Fibroblast of the conjunctiva (primary cell): ENCODE measurements at regions not wholly inside any gene's neighbourhood (a gene's known extent, or its start where the extent isn't known, plus 50 kb on each side); places are given as distances from the start of the nearest gene placed in this dataset.

Experiments
- DNase-seq: peaks from one replicate; pipeline ENCODE4 v3.0.0-alpha.2; 2010; ENCODE audit warnings: low read depth

DNA sequence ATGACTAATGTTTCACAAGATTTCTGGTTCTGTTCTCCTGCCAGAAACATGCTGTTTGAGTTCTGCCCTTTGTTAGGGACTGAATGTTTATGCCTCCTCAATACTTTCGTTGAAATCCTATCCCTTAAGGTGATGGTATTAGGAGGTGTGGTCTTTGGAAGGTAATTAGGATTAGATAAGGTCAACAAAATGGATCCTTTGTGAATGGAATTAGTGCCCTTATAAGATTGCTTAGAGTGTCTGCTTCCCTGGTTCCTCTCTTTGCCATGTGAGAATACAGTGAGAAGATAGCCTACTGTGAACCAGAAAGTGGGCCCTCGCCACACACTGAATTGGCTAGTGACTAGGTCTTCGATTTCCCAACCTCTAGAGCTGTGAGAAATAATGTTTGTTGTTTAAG lies 621.4 kb upstream of the ALCAM start:
- DNase-seq, result no peak

- no peak for DNase-seq
These were observed 620.7 kb upstream of the ALCAM start for GRCh38 chr3:104746056-104746455.

- DNase-seq, result no peak
These were observed 616.1 kb upstream of the ALCAM start for GRCh38 chr3:104750581-104750980.

GRCh38 chr3:104755791-104756190 lies 610.9 kb upstream of the ALCAM start:
- no peak for DNase-seq

DNA sequence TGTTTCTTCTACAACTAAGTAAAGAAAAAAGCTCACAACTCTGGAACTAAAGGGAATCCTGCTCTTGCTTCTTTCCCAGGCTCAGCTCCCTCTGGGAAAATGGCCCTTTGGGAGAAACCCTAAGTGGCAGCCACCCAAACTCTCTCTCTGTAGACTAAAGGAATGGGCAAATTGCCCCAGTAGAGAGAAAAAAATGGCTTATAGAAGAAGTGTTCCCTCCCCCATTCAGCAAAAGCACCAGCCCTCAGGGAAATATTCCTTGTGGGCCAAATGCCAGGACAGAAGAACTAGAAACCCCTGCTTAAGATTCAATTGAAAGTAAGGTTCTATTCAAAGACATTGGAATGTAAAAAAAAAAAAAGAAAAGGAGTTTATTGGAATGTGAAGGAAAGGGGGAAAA lies 603.7 kb upstream of the ALCAM start:
- DNase-seq, result no peak

- no peak for DNase-seq
These were observed 602.2 kb upstream of the ALCAM start for GRCh38 chr3:104764496-104764895.

GRCh38 chr3:104768886-104769285 lies 597.8 kb upstream of the ALCAM start:
- no peak for DNase-seq

GRCh38 chr3:104779324-104779723 lies 587.4 kb upstream of the ALCAM start:
- no peak for DNase-seq

DNA sequence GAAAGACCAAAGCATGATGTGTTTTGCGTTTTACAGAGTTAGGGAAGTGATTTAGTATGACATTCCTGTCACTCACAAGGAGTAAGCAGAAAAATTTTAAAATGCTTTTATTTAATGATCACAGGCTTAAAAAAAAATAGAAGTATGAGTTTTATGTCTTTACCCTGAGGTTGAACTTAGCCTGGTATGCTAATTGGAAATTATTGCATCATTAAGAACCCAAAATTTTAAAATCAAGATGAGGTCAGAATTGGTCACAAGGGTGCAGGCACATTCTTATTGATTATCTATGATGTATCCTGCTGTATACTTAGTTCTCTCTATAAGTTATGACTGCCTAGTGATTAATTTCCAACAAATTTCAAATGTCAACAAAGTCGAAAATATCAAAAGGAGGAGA lies 585.6 kb upstream of the ALCAM start:
- no peak for DNase-seq

DNA sequence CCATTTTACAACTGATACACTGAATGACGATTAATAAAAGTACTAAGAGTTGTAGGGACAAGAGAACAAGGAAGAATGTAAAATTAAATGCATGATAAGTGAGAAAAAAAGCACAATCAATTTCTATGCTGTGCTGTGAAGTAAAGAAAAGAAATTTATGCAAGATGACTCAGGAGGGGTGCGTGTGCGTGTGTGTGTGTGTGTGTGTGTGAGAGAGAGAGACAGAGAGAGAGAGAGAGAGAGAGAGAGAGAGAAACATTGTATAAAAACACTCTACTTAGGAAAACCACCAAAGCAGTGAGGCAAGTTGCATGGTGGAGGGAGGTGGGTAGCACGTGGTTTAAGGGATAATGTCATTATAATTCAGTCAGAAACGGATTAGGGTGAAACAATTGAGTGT lies 580.8 kb upstream of the ALCAM start:
- no peak for DNase-seq

DNA sequence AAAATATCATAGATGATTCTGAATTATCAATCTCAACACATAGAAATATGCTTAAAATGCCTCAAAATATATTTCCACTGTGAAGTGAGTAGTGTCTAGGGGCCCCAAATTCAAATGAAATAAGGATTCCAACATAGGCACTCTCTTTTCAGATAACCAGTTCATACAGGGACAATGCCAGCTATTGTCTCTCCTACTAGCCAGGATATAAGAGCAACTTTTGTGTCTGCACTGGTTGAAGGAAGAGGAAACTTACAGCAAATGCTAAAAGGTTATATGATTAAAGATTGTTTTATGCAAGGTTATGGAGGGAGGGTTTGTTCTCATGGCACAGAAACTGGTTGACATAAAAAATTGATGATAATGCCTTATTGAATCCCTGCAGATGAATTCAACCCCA lies 579.4 kb upstream of the ALCAM start:
- DNase-seq, result no peak

- DNase-seq, result no peak
These were observed 577.9 kb upstream of the ALCAM start for GRCh38 chr3:104788807-104789206.

DNA sequence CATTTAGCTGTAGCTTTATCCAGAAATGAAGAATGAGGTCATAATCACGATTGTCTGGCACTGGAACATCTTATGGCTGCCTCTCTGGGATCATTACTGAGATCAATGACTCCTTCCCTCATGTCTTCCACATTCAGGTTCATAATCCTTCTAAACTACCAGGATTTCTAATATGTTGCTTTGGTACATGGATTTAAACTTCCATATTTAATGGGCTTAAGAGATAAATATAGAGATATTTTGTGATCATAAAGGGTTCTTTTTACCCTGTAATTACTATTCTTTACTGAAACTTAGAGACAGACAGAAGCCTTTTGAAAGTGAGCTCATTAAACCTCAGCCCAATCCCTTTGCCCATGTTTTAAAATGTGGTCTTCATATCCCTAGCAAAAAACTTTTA lies 575.4 kb upstream of the ALCAM start:
- no peak for DNase-seq

DNA sequence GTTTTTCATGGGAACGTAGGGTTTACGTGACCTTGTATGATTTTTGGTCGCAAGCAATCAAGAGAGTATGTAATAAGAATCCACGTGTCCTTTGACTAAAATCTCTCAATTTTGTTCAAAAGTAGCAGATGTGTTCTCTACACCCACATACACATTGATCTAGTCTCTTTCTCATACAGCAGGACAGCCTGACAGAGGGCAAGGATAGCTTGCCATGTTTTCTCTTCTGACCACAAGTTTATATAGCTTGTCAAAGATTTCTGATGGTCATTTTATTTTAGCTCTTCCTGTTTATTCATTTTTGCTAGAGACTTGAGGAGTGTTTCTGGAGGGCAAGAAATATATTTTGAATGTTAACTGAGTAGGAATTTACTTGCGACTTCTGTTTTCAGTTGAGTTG lies 570.2 kb upstream of the ALCAM start:
- no peak for DNase-seq

- no peak for DNase-seq
These were observed 561.7 kb upstream of the ALCAM start for GRCh38 chr3:104805042-104805441.

DNA sequence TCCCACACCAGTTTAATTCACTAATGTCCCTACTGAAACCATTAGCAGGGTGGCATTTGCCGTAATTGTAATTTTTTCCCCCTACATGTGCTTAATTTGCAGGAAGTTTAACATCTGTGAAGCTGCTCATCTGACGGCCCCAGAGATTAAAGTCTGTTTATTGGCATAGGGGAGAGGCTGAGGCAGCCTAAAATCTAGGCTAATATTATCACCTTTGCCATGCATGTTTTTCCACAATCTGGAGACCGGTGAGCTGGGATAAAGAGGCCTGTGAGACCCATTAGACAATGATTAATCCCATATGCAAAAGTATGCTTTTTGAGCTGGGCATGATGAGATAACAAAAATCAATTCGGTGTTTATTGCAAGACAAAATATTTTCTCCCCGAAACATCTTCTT lies 561.2 kb upstream of the ALCAM start:
- no peak for DNase-seq

- no peak for DNase-seq
These were observed 555.8 kb upstream of the ALCAM start for GRCh38 chr3:104810896-104811295.

GRCh38 chr3:104816008-104816407 lies 550.7 kb upstream of the ALCAM start:
- no peak for DNase-seq

DNA sequence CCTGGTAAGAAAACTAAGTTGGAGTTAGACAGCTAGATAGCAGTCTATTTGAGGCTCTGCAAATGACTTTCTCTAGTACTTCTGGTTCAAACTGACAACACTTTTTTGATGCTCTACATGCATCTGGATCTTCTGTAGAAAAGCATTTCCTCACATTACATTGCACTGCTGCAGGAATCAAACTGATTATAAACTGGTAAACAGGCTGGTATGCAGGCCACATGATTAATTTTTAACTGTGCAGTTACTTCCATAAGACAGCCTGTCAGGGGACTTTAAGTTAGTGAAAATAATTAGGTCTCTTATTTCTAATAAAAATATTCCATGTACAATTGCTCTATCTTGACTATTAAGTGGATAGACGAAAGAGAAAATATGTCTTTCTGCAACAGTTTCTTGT lies 550.0 kb upstream of the ALCAM start:
- DNase-seq, result no peak

DNA sequence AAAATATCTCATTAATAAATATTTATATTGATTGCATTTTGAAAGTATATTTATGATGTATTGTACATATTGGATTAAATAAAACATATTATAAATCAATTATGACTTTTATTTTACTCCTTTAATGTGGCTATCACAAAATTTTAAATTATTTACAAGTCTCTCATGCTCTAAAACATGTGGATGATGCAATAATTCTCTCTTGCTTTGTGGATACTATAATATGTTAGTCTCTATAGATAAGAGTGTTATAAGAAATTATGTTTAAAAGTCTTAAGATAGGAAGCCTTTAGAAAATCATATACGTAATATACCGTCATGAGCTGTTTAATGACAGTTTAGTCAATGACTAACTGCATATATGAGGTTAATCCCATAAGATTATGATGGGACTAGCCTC lies 547.4 kb upstream of the ALCAM start:
- no peak for DNase-seq

DNA sequence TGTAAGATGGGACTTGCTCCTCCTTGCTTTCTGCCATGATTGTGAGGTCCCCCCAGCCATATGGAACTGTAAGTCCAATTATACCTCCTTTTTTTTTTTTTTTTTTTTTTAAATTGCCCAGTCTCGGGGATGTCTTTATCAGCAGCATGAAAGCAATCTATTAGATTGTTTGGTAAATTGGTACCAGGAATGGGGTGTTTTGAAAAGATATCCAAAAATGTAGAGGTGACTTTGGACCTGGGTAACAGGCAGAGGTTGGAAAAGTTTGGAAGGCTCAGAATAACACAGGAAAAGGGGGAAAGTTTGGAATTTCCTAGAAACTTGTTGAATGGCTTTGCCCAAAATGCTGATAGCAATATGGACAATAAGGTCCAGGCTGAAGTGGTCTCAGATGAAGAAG lies 545.8 kb upstream of the ALCAM start:
- DNase-seq, result no peak

DNA sequence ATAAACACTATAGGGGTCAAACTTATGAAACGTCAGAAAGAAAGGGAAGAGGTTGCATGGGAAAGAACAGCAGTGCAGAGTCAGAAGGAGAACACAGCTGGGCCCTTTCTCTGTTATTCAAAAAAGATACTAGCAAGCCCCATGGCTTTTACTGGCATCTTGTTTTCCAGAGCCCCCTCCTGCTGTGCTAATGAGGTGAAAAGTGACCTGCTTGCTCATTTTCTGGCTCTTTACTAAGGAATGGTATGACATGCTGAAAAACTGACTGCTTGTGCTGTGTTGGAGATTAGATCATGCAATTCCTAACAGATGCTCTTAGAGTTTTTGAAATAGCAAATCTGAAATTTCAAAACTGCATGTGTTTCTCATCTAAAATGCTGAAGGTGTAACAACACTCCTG lies 541.6 kb upstream of the ALCAM start:
- no peak for DNase-seq

DNA sequence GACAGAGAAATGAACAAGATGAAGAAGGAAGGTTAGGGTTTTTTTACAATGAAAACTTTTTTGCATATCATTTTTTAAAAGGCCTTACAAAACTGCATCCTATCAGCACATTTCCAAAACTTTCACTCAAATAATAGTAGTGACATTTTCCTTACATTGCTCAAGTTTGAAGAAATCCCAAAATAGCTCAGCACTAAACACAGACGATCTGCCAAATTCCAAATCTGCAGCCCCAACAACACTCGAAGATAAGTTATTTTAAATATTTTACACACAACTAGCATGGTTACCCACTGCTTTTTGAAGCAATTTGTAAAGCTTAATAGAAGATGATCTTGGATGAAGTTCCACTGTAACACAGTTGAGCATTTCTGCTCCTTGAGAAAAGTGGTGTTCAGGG lies 535.6 kb upstream of the ALCAM start:
- no peak for DNase-seq

GRCh38 chr3:104832530-104832929 lies 534.2 kb upstream of the ALCAM start:
- no peak for DNase-seq

GRCh38 chr3:104835376-104835775 lies 531.3 kb upstream of the ALCAM start:
- no peak for DNase-seq
